Vagina (tissue), 2 donors: ENCODE measurements at regions not wholly inside any gene's neighbourhood (a gene's known extent, or its start where the extent isn't known, plus 50 kb on each side); places are given as distances from the start of the nearest gene placed in this dataset.

ENCODE experiments used
- CTCF ChIP-seq, 3 experiments: fragments of 450-650 bp in 2 of 3; fragments of 200-600 bp in 1 of 3; sonication (generic) in 1 of 3; IDR thresholded peaks; one replicate each; pipeline ENCODE4 v1.5.1; 2017 to 2019; ENCODE audit warnings: antibody characterized with exemption in 3 of 3, mild to moderate bottlenecking in 2 of 3, moderate library complexity in 2 of 3
- POLR2A ChIP-seq, 2 donors: fragments of 450-650 bp; IDR thresholded peaks; one replicate each; pipeline ENCODE4 v1.6.1; 2017; ENCODE audit warnings: antibody characterized with exemption in 2 of 2, mild to moderate bottlenecking in 2 of 2, moderate library complexity in 2 of 2
- POLR2AphosphoS5 ChIP-seq, 2 donors: sonication (generic); formaldehyde crosslinking; IDR thresholded peaks; one replicate each; pipeline ENCODE4 v1.9.0; 2017; ENCODE audit warnings: antibody characterized with exemption in 2 of 2, mild to moderate bottlenecking in 2 of 2, low read depth in 1 of 2; ENCODE audit not compliant: insufficient read depth in 1 of 2

GRCh38 chr9:78692871-78693270 is 395.9 kb downstream of the PSAT1 start:
- no peak for TF ChIP-seq CTCF (IDR thresholded peaks at IDR 0.05)
- no peak for TF ChIP-seq POLR2AphosphoS5 (IDR thresholded peaks at IDR 0.05; ENCODE audit: insufficient read depth in 1 of 2, low read depth in 1 of 2)
- TF ChIP-seq POLR2A (IDR thresholded peaks at IDR 0.05): no peak
